Vagina (tissue), 2 donors: ENCODE measurements at regions not wholly inside any gene's neighbourhood (a gene's known extent, or its start where the extent isn't known, plus 50 kb on each side); places are given as distances from the start of the nearest gene placed in this dataset.

Source experiments
- DNase-seq, 2 donors: peaks; one replicate each; pipeline ENCODE4 v3.0.0-alpha.2; 2017; ENCODE audit errors: extremely low spot score in 2 of 2
- H3K27ac ChIP-seq: fragments of 200-600 bp; sonication (generic); one replicate; pipeline ENCODE4 v1.5.1; 2019
- H3K27me3 ChIP-seq: fragments of 200-600 bp; sonication (generic); one replicate; pipeline ENCODE4 v1.5.1; 2019
- H3K36me3 ChIP-seq, 2 donors: fragments of 200-600 bp; sonication (generic); one replicate each; pipeline ENCODE4 v1.5.1; 2017 to 2019
- H3K4me1 ChIP-seq: fragments of 200-600 bp; sonication (generic); one replicate; pipeline ENCODE4 v1.5.1; 2019
- H3K4me3 ChIP-seq, 2 donors: fragments of 200-600 bp; sonication (generic); 1 replicate in 1 of 2; 2 replicates in 1 of 2; pipeline ENCODE4 v1.5.1; 2016 to 2019
- H3K9me3 ChIP-seq: fragments of 200-600 bp; sonication (generic); one replicate; pipeline ENCODE4 v1.5.1; 2019
- POLR2A ChIP-seq, 2 donors: fragments of 450-650 bp; IDR thresholded peaks; one replicate each; pipeline ENCODE4 v1.6.1; 2017; ENCODE audit warnings: antibody characterized with exemption in 2 of 2, mild to moderate bottlenecking in 2 of 2, moderate library complexity in 2 of 2
- POLR2AphosphoS5 ChIP-seq, 2 donors: sonication (generic); formaldehyde crosslinking; IDR thresholded peaks; one replicate each; pipeline ENCODE4 v1.9.0; 2017; ENCODE audit warnings: antibody characterized with exemption in 2 of 2, mild to moderate bottlenecking in 2 of 2, low read depth in 1 of 2; ENCODE audit not compliant: insufficient read depth in 1 of 2
- intact Hi-C: fragments of 100-400 bp; cut with DNase I; formaldehyde crosslinking; loops from one replicate; pipeline ENCODE4 v1.15.1; 2023
- TF ChIP-seq, protein P1 (sequence below), 3 experiments: fragments of 450-650 bp in 2 of 3; fragments of 200-600 bp in 1 of 3; sonication (generic) in 1 of 3; IDR thresholded peaks; one replicate each; pipeline ENCODE4 v1.5.1; 2017 to 2019; ENCODE audit warnings: antibody characterized with exemption in 3 of 3, mild to moderate bottlenecking in 2 of 3, moderate library complexity in 2 of 3

DNA sequence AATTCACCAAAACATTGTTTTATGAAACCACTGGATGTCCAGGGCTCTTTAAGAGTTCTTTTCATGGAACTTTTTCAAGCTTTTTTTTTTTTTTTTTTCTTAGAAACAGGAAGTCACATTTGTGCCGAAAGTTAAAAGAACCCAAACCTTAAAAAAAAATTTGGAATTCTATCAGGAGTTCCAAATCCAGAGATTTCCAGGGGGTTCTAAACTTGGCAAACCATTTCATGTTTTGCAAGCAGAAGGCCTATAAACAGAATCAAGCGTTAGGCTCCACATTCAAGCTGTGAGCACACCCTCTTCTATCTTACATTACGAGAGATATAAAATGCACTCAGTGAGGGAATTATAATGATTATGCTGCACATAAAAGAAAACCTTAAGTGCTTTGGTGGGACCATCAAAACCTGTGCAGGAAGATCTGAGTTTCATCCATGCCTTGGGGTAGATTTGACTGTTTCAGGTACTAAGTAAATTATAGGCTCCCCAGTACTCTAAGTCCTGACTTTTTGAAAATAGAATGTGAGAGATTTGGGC is 154.8 kb upstream of the FAR2 start:
- intact Hi-C loops = no loop called here
- peak overlapping the region; percentile 56 for H3K27ac ChIP-seq
- DNase-seq = no peak
- H3K4me1 ChIP-seq = peaks cover 14% of the 10 kb centered on the region
- no peaks in the 10 kb centered on the region for H3K36me3 ChIP-seq
- TF ChIP-seq POLR2A (IDR thresholded peaks at IDR 0.05) (no peak), POLR2AphosphoS5 (IDR thresholded peaks at IDR 0.05; ENCODE audit: insufficient read depth in 1 of 2, low read depth in 1 of 2) (no peak)
- TF ChIP-seq, protein P1, sequence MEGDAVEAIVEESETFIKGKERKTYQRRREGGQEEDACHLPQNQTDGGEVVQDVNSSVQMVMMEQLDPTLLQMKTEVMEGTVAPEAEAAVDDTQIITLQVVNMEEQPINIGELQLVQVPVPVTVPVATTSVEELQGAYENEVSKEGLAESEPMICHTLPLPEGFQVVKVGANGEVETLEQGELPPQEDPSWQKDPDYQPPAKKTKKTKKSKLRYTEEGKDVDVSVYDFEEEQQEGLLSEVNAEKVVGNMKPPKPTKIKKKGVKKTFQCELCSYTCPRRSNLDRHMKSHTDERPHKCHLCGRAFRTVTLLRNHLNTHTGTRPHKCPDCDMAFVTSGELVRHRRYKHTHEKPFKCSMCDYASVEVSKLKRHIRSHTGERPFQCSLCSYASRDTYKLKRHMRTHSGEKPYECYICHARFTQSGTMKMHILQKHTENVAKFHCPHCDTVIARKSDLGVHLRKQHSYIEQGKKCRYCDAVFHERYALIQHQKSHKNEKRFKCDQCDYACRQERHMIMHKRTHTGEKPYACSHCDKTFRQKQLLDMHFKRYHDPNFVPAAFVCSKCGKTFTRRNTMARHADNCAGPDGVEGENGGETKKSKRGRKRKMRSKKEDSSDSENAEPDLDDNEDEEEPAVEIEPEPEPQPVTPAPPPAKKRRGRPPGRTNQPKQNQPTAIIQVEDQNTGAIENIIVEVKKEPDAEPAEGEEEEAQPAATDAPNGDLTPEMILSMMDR (IDR thresholded peaks at IDR 0.05) = no peak
- no peaks in the 10 kb centered on the region for H3K27me3 ChIP-seq
- no peaks in the 10 kb centered on the region for H3K9me3 ChIP-seq
- H3K4me3 ChIP-seq = no peak overlapping the region

- TF ChIP-seq, protein P1 (IDR thresholded peaks at IDR 0.05) = no peak
- TF ChIP-seq POLR2AphosphoS5 (IDR thresholded peaks at IDR 0.05; ENCODE audit: insufficient read depth in 1 of 2, low read depth in 1 of 2) (no peak), POLR2A (IDR thresholded peaks at IDR 0.05) (no peak)
- Histone ChIP-seq H3K27me3 (no peaks in the 10 kb centered on the region), H3K36me3 (no peaks in the 10 kb centered on the region), H3K4me3 (no peak overlapping the region), H3K4me1 (peaks cover 14% of the 10 kb centered on the region), H3K9me3 (no peaks in the 10 kb centered on the region), H3K27ac (no peak overlapping the region)
- DNase-seq = no peak
- intact Hi-C loops = no loop called here
Observed at GRCh38 chr12:28996688-28997087, 152.4 kb upstream of the FAR2 start.

GRCh38 chr12:28998662-28999120 is 150.4 kb upstream of the FAR2 start:
- no peaks in the 10 kb centered on the region for H3K36me3 ChIP-seq
- no peak overlapping the region for H3K4me3 ChIP-seq
- H3K27ac ChIP-seq = no peak overlapping the region
- no peak for DNase-seq
- intact Hi-C loops = no loop called here
- TF ChIP-seq, protein P1 (IDR thresholded peaks at IDR 0.05) = peak in 2 of 3 experiments; percentile 20 to 36
- TF ChIP-seq POLR2A (IDR thresholded peaks at IDR 0.05) = no peak
- no peaks in the 10 kb centered on the region for H3K27me3 ChIP-seq
- H3K9me3 ChIP-seq = no peaks in the 10 kb centered on the region
- peaks cover 14% of the 10 kb centered on the region for H3K4me1 ChIP-seq

DNA sequence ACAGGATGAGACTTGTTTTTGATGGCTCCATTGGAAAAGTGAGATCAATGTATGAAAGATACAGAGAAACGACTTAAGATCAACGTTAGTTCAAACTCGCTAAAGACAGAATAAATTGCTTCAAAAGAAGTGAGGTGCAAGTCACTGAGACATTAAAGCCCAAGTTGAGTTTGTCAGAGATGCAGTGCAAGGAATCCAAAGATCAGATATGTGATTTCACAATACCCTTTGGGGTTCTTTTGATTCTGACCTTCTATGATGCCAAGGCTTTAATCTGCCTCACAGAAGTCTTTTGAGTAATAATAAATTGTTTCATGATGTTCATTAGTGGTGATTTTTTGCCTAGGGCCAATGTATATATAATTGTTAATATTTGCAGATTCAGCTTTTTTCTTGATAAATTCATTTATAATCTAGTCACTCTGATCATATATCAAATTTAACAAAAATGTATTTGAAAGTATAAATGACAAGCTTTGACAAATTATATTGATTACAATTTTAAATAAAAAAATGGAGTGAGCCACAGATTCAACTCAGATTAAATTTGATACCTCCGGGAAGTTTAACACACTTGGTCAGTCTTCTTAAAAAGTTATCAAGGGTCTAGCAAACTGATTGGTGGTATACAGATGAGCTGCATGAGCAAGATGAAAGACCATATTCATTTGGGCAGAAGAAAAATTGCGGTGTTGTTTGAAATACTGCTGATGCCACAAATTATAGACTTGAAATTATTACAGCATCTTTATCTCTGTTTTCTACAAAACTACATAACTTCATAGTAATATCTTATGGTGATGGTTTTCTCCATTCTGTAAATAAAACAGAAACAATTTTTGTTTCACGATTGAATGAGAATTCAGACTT is 144.8 kb upstream of the FAR2 start:
- H3K4me1 ChIP-seq = no peaks in the 10 kb centered on the region
- no peak for DNase-seq
- TF ChIP-seq POLR2AphosphoS5 (IDR thresholded peaks at IDR 0.05; ENCODE audit: insufficient read depth in 1 of 2, low read depth in 1 of 2) (no peak), POLR2A (IDR thresholded peaks at IDR 0.05) (no peak)
- TF ChIP-seq, protein P1 (IDR thresholded peaks at IDR 0.05) = no peak
- H3K36me3 ChIP-seq = no peaks in the 10 kb centered on the region
- H3K4me3 ChIP-seq = no peak overlapping the region
- intact Hi-C loops = no loop called here
- no peaks in the 10 kb centered on the region for H3K27me3 ChIP-seq
- H3K9me3 ChIP-seq = no peaks in the 10 kb centered on the region
- H3K27ac ChIP-seq = no peak overlapping the region

GRCh38 chr12:29004936-29005304 is 144.2 kb upstream of the FAR2 start:
- no peak overlapping the region for H3K27ac ChIP-seq
- H3K4me1 ChIP-seq = no peaks in the 10 kb centered on the region
- no peak overlapping the region for H3K4me3 ChIP-seq
- H3K9me3 ChIP-seq = no peaks in the 10 kb centered on the region
- intact Hi-C loops = no loop called here
- DNase-seq = no peak
- no peaks in the 10 kb centered on the region for H3K36me3 ChIP-seq
- TF ChIP-seq POLR2A (IDR thresholded peaks at IDR 0.05) (no peak), POLR2AphosphoS5 (IDR thresholded peaks at IDR 0.05; ENCODE audit: insufficient read depth in 1 of 2, low read depth in 1 of 2) (no peak)
- TF ChIP-seq, protein P1 (IDR thresholded peaks at IDR 0.05) = no peak
- H3K27me3 ChIP-seq = no peaks in the 10 kb centered on the region
